ENCODE measurements at regions not wholly inside any gene's neighbourhood (a gene's known extent, or its start where the extent isn't known, plus 50 kb on each side); places are given as distances from the start of the nearest gene placed in this dataset.
"Not testable (repeated sequence)": the region's sequence is repeated elsewhere in the genome, so short reads cannot be mapped to it uniquely, and the experiment has no call there.

- H3K4me1 Mint-ChIP-seq; H3K27me3 Mint-ChIP-seq; H3K36me3 Mint-ChIP-seq; ATAC-seq (replicated peaks in 1 of 4); H3K4me3 Mint-ChIP-seq; H3K27me3 ChIP-seq (replicated peaks in 1 of 2; ENCODE audit: control insufficient read depth in 2 of 2, extremely low read depth in 1 of 2, insufficient read depth in 2 of 2, low read length in 1 of 2); CTCF ChIA-PET; H3K27ac ChIP-seq (ENCODE audit: low read length); H3K9me3 ChIP-seq; POLR2A ChIA-PET; H3K4me3 ChIP-seq (ENCODE audit: control insufficient read depth in 1 of 2, extremely low read depth in 1 of 2, low read length in 1 of 2); H3K4me1 ChIP-seq (ENCODE audit: control insufficient read depth in 1 of 2, extremely low read depth in 1 of 2, insufficient read depth in 2 of 2, low read length in 2 of 2); DNase-seq; H3K36me3 ChIP-seq (ENCODE audit: control insufficient read depth in 2 of 2, extremely low read depth in 1 of 2, insufficient read depth in 1 of 2, low read length in 1 of 2); H3K27ac Mint-ChIP-seq: not testable (repeated sequence)
- no CpG with 5 or more reads among the region's 2 CpGs for WGBS (ENCODE audit: insufficient coverage)
- H3K9me3 Mint-ChIP-seq, result peaks cover 8 to 11% (median 11%) of the 10 kb centered on the region in 3 donors
Observed at GRCh38 chr4:163236389-163236788, 69.7 kb upstream of the NAF1 start.

DNA sequence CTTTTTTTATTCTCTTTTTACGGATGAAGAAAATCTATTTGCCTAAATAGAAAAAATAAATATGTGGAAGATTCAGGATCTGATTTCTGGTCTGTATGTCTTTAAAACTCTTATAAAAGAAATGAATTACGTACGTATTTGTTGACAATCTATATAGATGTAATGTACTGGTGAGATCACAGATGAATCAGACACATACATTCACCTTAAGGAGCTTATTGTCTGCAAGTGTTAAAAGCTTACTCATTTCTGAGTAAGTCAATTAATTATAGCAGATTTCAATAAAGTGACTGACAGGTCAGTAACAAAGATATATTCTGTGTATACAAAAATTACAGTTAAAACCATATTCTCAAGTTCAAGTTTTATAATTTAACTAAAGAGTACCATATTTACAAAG is 66.6 kb upstream of the NAF1 start:
- POLR2A ChIA-PET, result no interaction called here
- H3K9me3 Mint-ChIP-seq, result peaks cover 11 to 14% (median 13%) of the 10 kb centered on the region in 3 donors

DNA sequence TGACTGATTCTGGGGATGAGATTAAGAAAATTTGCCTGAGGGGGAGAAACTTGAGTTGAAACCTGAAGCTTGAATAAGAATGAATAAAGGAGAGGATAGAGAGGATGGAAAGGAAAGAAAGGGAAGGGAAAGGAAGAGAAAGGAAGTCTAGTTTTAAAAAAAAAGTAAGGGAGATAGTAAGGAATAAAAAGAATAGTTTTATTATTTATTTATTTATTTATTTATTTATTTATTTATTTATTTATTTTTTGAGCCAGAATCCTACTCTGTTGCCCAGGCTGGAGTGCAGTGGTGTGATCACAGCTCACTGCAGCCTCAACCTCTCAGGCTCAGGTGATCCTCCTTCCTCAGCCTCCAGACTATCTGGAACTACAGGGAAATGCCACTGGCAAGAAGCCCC is 62.0 kb upstream of the NAF1 start:
- Mint-ChIP-seq H3K36me3 (no peaks in the 10 kb centered on the region), H3K27ac (no peak overlapping the region), H3K4me1 (no peaks in the 10 kb centered on the region), H3K9me3 (peaks cover 7 to 17% (median 7%) of the 10 kb centered on the region in 3 donors), H3K4me3 (no peak overlapping the region), H3K27me3 (peaks cover 4% of the 10 kb centered on the region in 2 donors)
- no peaks in the 10 kb centered on the region for H3K4me1 ChIP-seq (ENCODE audit: control insufficient read depth in 1 of 2, extremely low read depth in 1 of 2, insufficient read depth in 2 of 2, low read length in 2 of 2)
- H3K27ac ChIP-seq (ENCODE audit: low read length), result no peak overlapping the region
- no peak for DNase-seq
- no peak for ATAC-seq (replicated peaks in 1 of 4)
- no peaks in the 10 kb centered on the region for H3K27me3 ChIP-seq (replicated peaks in 1 of 2; ENCODE audit: control insufficient read depth in 2 of 2, extremely low read depth in 1 of 2, insufficient read depth in 2 of 2, low read length in 1 of 2)
- no peak overlapping the region for H3K4me3 ChIP-seq (ENCODE audit: control insufficient read depth in 1 of 2, extremely low read depth in 1 of 2, low read length in 1 of 2)
- ChIA-PET POLR2A (no interaction called here), CTCF (interaction anchor here in 1 of 2 donors (0.6 kb wide), 1 partner anchor 46 kb away, joined by 3 read pairs; no protein-coding TSS in a partner anchor)
- H3K36me3 ChIP-seq (ENCODE audit: control insufficient read depth in 2 of 2, extremely low read depth in 1 of 2, insufficient read depth in 1 of 2, low read length in 1 of 2), result no peaks in the 10 kb centered on the region
- no peaks in the 10 kb centered on the region for H3K9me3 ChIP-seq

More for the DNA sequence above, 66.6 kb upstream of the NAF1 start:
- Mint-ChIP-seq H3K36me3 (no peaks in the 10 kb centered on the region), H3K27ac (no peak overlapping the region), H3K4me3 (no peak overlapping the region), H3K27me3 (peaks cover 2 to 6% of the 10 kb centered on the region in 2 donors), H3K4me1 (no peaks in the 10 kb centered on the region)
- ATAC-seq (replicated peaks in 1 of 4) (no peak), DNase-seq (no peak)
- Histone ChIP-seq H3K9me3 (no peaks in the 10 kb centered on the region), H3K27me3 (replicated peaks in 1 of 2; ENCODE audit: control insufficient read depth in 2 of 2, extremely low read depth in 1 of 2, insufficient read depth in 2 of 2, low read length in 1 of 2) (peaks cover 0 to 6% of the 10 kb centered on the region in 2 experiments), H3K36me3 (ENCODE audit: control insufficient read depth in 2 of 2, extremely low read depth in 1 of 2, insufficient read depth in 1 of 2, low read length in 1 of 2) (no peaks in the 10 kb centered on the region), H3K4me1 (ENCODE audit: control insufficient read depth in 1 of 2, extremely low read depth in 1 of 2, insufficient read depth in 2 of 2, low read length in 2 of 2) (no peaks in the 10 kb centered on the region), H3K27ac (ENCODE audit: low read length) (no peak overlapping the region), H3K4me3 (ENCODE audit: control insufficient read depth in 1 of 2, extremely low read depth in 1 of 2, low read length in 1 of 2) (no peak overlapping the region)
- no CpG with 5 or more reads among the region's 3 CpGs for WGBS (ENCODE audit: insufficient coverage)
- CTCF ChIA-PET, result no interaction called here

GRCh38 chr4:163221467-163221866 is 54.8 kb upstream of the NAF1 start:
- POLR2A ChIA-PET, result no interaction called here

GRCh38 chr4:163217505-163217904 is 50.8 kb upstream of the NAF1 start:
- CTCF ChIA-PET, result no interaction called here
- Histone ChIP-seq H3K4me3 (ENCODE audit: control insufficient read depth in 1 of 2, extremely low read depth in 1 of 2, low read length in 1 of 2) (no peak overlapping the region), H3K4me1 (ENCODE audit: control insufficient read depth in 1 of 2, extremely low read depth in 1 of 2, insufficient read depth in 2 of 2, low read length in 2 of 2) (no peaks in the 10 kb centered on the region), H3K36me3 (ENCODE audit: control insufficient read depth in 2 of 2, extremely low read depth in 1 of 2, insufficient read depth in 1 of 2, low read length in 1 of 2) (no peaks in the 10 kb centered on the region), H3K27ac (ENCODE audit: low read length) (no peak overlapping the region), H3K9me3 (no peaks in the 10 kb centered on the region), H3K27me3 (replicated peaks in 1 of 2; ENCODE audit: control insufficient read depth in 2 of 2, extremely low read depth in 1 of 2, insufficient read depth in 2 of 2, low read length in 1 of 2) (peaks cover 0 to 3% of the 10 kb centered on the region in 2 experiments)
- WGBS (ENCODE audit: insufficient coverage), result 39% methylated on average over 3 of the region's 3 CpGs
- DNase-seq (no peak), ATAC-seq (replicated peaks in 1 of 4) (no peak)
- Mint-ChIP-seq H3K27me3 (peaks cover 2 to 4% of the 10 kb centered on the region in 2 donors), H3K4me1 (no peaks in the 10 kb centered on the region), H3K27ac (no peak overlapping the region), H3K36me3 (no peaks in the 10 kb centered on the region), H3K4me3 (no peak overlapping the region), H3K9me3 (no peaks in the 10 kb centered on the region)
- POLR2A ChIA-PET, result no interaction called here

More at GRCh38 chr4:163221467-163221866, 54.8 kb upstream of the NAF1 start:
- H3K27ac ChIP-seq (ENCODE audit: low read length), result no peak overlapping the region
- no peak for ATAC-seq (replicated peaks in 1 of 4)
- no peaks in the 10 kb centered on the region for H3K36me3 Mint-ChIP-seq
- H3K27me3 Mint-ChIP-seq, result peaks cover 3 to 4% of the 10 kb centered on the region in 2 donors
- CTCF ChIA-PET, result no interaction called here
- H3K4me3 ChIP-seq (ENCODE audit: control insufficient read depth in 1 of 2, extremely low read depth in 1 of 2, low read length in 1 of 2), result no peak overlapping the region
- no peak overlapping the region for H3K4me3 Mint-ChIP-seq
- WGBS (ENCODE audit: insufficient coverage), result no CpG with 5 or more reads among the region's 1 CpG
- H3K9me3 ChIP-seq, result no peaks in the 10 kb centered on the region
- no peak for DNase-seq
- no peaks in the 10 kb centered on the region for H3K36me3 ChIP-seq (ENCODE audit: control insufficient read depth in 2 of 2, extremely low read depth in 1 of 2, insufficient read depth in 1 of 2, low read length in 1 of 2)
- H3K4me1 ChIP-seq (ENCODE audit: control insufficient read depth in 1 of 2, extremely low read depth in 1 of 2, insufficient read depth in 2 of 2, low read length in 2 of 2), result no peaks in the 10 kb centered on the region
- peaks cover 0 to 4% (median 0%) of the 10 kb centered on the region in 3 donors for H3K9me3 Mint-ChIP-seq
- no peak overlapping the region for H3K27ac Mint-ChIP-seq
- peaks cover 0 to 3% of the 10 kb centered on the region in 2 experiments for H3K27me3 ChIP-seq (replicated peaks in 1 of 2; ENCODE audit: control insufficient read depth in 2 of 2, extremely low read depth in 1 of 2, insufficient read depth in 2 of 2, low read length in 1 of 2)
- H3K4me1 Mint-ChIP-seq, result no peaks in the 10 kb centered on the region
